ENCODE measurements at regions not wholly inside any gene's neighbourhood (a gene's known extent, or its start where the extent isn't known, plus 50 kb on each side); places are given as distances from the start of the nearest gene placed in this dataset.

GRCh38 chr3:34260271-34261000 lies 462.0 kb downstream of the PDCD6IP start:
- no peak for DNase-seq

GRCh38 chr3:34261001-34261385 lies 462.6 kb downstream of the PDCD6IP start:
- no peak for DNase-seq

GRCh38 chr3:34263101-34263621 lies 464.7 kb downstream of the PDCD6IP start:
- no peak for DNase-seq

- DNase-seq, result no peak
Observed at GRCh38 chr3:34264337-34265041, 466.1 kb downstream of the PDCD6IP start.

GRCh38 chr3:34267088-34267487 lies 468.7 kb downstream of the PDCD6IP start:
- DNase-seq, result no peak

- no peak for DNase-seq
Observed at GRCh38 chr3:34268032-34268709, 469.7 kb downstream of the PDCD6IP start.

- DNase-seq, result no peak
Observed at GRCh38 chr3:34275811-34276210, 477.4 kb downstream of the PDCD6IP start.

- DNase-seq, result no peak
Observed at GRCh38 chr3:34276342-34276741, 477.9 kb downstream of the PDCD6IP start.

GRCh38 chr3:34277110-34277509 lies 478.7 kb downstream of the PDCD6IP start:
- no peak for DNase-seq

- no peak for DNase-seq
Observed at GRCh38 chr3:34279901-34280300, 481.5 kb downstream of the PDCD6IP start.

- no peak for DNase-seq
Observed at GRCh38 chr3:34283751-34284150, 485.3 kb downstream of the PDCD6IP start.

- no peak for DNase-seq
Observed at GRCh38 chr3:34284959-34285826, 486.8 kb downstream of the PDCD6IP start.

- DNase-seq, result no peak
Observed at GRCh38 chr3:34285827-34286188, 487.4 kb downstream of the PDCD6IP start.

GRCh38 chr3:34292605-34293300 lies 494.3 kb downstream of the PDCD6IP start:
- DNase-seq, result no peak

GRCh38 chr3:34294240-34294639 lies 495.8 kb downstream of the PDCD6IP start:
- no peak for DNase-seq

GRCh38 chr3:34296796-34297195 lies 498.4 kb downstream of the PDCD6IP start:
- DNase-seq, result no peak

- DNase-seq, result no peak
Observed at GRCh38 chr3:34298653-34299052, 500.2 kb downstream of the PDCD6IP start.

GRCh38 chr3:34300621-34301020 lies 502.2 kb downstream of the PDCD6IP start:
- no peak for DNase-seq

GRCh38 chr3:34301313-34301712 lies 502.9 kb downstream of the PDCD6IP start:
- no peak for DNase-seq

- no peak for DNase-seq
Observed at GRCh38 chr3:34305266-34305665, 506.8 kb downstream of the PDCD6IP start.

GRCh38 chr3:34312684-34313083 lies 514.3 kb downstream of the PDCD6IP start:
- DNase-seq, result no peak

GRCh38 chr3:34319881-34320280 lies 521.5 kb downstream of the PDCD6IP start:
- no peak for DNase-seq
